ENCODE measurements at regions not wholly inside any gene's neighbourhood (a gene's known extent, or its start where the extent isn't known, plus 50 kb on each side); places are given as distances from the start of the nearest gene placed in this dataset.
"Not testable (repeated sequence)": the region's sequence is repeated elsewhere in the genome, so short reads cannot be mapped to it uniquely, and the experiment has no call there.

GRCh38 chr1:34365295-34365694 lies 188.6 kb downstream of the C1orf94 start:
- no peak overlapping the region for H3K4me3 ChIP-seq

GRCh38 chr1:34366875-34367624 lies 190.3 kb downstream of the C1orf94 start:
- no peak overlapping the region for H3K4me3 ChIP-seq
- H3K27ac ChIP-seq, result no peak overlapping the region

More at GRCh38 chr1:34365295-34365694, 188.6 kb downstream of the C1orf94 start:
- H3K27ac ChIP-seq, result no peak overlapping the region

DNA sequence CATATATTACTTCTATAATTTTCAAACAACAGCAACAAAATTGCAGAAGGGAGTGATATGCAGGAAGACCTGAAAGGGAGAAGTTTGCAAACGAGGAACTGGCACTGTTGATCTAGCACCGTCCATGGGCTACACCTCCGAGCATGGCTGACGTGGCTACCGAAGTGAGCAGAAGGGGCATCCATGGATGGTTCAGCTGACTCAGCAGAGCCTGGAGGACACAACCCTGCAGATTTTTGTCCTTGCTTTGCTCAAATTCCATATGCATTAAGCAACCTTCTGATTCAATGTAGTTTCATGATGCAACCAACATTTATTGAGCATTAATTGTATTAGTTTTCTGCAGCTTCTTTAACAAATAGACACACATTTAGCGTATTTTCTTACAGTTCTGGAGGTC lies 191.2 kb downstream of the C1orf94 start:
- no peak overlapping the region for H3K27ac ChIP-seq
- H3K4me3 ChIP-seq, result no peak overlapping the region

DNA sequence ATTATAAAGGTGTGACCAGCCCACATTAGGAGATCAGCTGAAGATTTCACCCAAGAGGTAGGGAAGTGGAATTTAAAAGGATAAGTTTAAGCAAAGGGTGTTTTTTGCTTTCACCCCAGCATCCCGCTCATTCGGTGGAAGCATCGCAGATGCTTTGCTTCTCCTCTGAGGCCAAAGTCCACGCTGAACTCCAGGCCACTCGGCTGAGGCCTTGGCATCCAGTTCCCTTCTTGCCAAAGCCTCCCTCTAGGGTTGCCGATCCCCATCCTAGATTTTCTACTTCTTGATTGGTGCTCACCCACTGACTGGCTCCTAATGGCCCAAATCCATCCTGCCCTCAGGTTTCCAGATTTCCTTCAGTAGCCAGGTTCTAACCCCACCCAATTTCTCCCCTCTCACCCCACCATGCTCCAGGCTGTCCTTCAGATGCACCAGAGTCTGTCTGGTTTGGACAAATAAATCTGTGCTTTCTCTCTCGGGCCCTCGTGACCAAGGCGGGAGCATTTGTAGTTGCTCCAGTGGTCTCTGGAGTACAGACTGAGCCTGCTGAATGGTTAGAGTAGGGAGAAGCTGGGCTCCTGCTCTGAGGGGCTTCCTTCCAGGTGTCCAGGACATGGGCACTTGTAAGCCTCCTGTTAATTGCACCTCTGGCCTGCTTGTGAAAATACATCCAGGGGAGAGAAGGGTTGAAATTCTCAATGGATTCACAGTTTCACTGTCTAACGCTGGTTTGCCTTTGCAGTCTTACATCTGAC lies 193.2 kb downstream of the C1orf94 start:
- Histone ChIP-seq H3K27ac (no peak overlapping the region), H3K4me3 (no peak overlapping the region)

- Histone ChIP-seq H3K27ac (no peak overlapping the region), H3K4me3 (no peak overlapping the region)
Observed at GRCh38 chr1:34370748-34371147, 194.0 kb downstream of the C1orf94 start.

DNA sequence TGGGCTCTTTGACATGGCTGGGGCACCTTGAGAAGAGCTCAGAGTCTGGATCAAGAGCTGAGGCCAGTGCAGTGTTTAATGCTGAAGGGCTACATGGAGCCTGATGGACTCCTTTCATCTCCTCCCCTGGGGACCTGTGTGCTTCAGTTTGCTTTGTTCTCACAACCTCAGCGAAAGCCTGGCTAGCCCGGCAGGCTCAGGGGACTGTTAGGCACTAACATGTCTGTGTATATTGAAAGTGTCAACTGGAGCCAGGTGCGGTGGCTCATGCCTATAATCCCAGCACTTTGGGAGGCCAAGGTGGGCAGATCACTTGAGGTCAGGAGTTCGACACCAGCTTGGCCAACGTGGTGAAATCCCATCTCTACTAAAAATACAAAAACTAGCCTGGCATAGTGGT lies 194.5 kb downstream of the C1orf94 start:
- not testable (repeated sequence) for H3K27ac ChIP-seq, H3K4me3 ChIP-seq

- H3K4me3 ChIP-seq, result no peak overlapping the region
- no peak overlapping the region for H3K27ac ChIP-seq
Observed at GRCh38 chr1:34371829-34372532, 195.3 kb downstream of the C1orf94 start.

DNA sequence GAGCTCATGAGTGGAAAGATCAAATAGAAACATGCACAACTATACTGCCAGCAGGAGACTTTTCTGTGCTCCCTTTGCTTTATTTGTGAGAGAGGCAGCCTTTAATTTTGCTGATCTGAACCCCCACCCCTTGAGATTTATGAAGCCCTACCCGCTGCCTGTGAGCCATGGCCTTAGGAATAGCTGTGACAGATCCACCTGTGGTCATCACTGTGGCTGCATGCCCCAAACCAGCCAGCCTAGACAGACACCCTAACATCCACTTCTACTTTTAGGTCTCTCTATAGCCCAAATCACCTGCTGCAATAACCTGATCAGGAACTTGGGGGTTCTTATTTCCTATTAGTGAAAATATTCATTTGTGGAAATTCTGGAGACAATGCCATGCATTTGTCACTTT lies 196.2 kb downstream of the C1orf94 start:
- no peak overlapping the region for H3K4me3 ChIP-seq
- no peak overlapping the region for H3K27ac ChIP-seq

DNA sequence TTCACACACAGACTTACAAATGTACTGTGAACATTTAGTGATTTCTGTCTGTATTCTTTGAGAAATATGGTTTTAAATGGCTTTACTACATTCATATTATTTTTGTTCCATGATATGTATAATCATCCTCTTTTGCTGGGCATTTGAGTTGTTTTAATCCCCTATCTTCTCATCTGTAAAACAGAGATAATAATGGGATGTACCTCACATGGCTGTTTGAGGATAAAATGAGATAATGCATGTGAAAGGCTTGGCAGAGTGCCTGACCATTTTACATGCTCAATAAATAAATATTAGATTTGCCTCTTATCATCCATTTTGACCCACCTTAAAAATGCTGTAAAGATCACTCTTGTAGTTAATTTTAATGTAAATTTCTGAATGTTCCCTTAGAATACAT lies 197.2 kb downstream of the C1orf94 start:
- Histone ChIP-seq H3K4me3 (no peak overlapping the region), H3K27ac (no peak overlapping the region)

DNA sequence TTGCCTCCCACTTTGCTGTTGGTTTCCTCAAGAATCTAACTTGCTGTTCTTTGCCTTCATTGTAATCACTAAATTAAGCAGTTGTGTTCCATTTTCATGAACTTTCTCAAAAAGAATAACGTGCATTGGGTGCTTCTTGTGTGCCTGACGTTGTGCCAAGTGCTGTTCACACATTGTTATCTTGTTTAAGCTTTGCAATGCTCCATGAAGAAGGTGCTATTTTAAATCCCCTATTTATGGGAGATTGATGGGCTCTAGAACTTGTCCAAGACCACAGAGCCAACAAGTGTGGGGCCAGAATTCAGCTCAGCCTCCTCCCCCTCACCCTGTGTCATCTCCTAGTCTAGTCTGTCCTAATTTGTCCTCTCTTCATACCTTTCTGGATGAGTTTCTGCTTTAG lies 199.8 kb downstream of the C1orf94 start:
- no peak overlapping the region for H3K4me3 ChIP-seq
- H3K27ac ChIP-seq, result no peak overlapping the region

GRCh38 chr1:34378968-34379856 lies 202.5 kb downstream of the C1orf94 start:
- H3K4me3 ChIP-seq, result no peak overlapping the region
- H3K27ac ChIP-seq, result no peak overlapping the region

- H3K4me3 ChIP-seq, result no peak overlapping the region
Observed at GRCh38 chr1:34379911-34380310, 203.2 kb downstream of the C1orf94 start.

GRCh38 chr1:34380526-34381124 lies 203.9 kb downstream of the C1orf94 start:
- Histone ChIP-seq H3K27ac (no peak overlapping the region), H3K4me3 (no peak overlapping the region)

More at GRCh38 chr1:34379911-34380310, 203.2 kb downstream of the C1orf94 start:
- no peak overlapping the region for H3K27ac ChIP-seq

DNA sequence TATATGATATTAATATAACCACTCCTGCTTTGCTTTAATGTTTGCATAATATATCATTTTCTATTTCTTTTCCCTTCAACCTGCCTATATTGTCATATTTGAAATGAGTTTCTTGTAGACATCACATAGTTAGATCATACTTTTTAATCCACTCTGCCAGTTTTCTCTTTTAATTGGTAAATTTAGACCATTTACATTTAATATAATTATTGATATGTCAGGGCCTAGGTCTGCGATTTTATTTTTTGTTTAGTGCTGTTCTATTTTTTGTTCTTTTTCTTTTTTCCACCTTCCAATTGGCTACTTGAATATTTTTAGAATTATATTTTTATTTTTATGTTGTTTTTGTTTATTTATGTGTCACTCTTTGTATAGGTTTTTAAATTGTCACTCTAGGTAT lies 213.3 kb downstream of the C1orf94 start:
- H3K4me3 ChIP-seq, result no peak overlapping the region
- no peak overlapping the region for H3K27ac ChIP-seq

DNA sequence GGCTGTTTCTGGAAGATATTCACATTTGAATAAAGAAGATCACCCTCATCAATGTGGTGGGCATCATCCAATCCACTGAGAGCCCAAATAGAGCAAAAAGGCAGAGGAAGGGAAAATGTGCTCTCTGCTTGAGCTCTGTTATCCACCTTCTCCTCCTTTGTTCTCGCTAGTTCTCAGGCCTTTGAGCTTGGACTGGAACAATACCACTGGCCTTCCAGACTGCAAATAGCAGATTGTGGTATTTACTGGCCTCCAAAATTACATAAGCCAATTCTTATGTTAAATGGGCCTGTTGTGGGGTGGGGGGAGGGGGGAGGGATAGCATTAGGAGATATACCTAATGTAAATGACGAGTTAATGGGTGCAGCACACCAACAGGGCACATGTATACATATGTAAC lies 219.3 kb downstream of the C1orf94 start:
- no peak overlapping the region for H3K27ac ChIP-seq

GRCh38 chr1:34398241-34398915 lies 221.7 kb downstream of the C1orf94 start:
- H3K4me3 ChIP-seq, result no peak overlapping the region
- no peak overlapping the region for H3K27ac ChIP-seq

More for the DNA sequence above, 219.3 kb downstream of the C1orf94 start:
- H3K4me3 ChIP-seq, result no peak overlapping the region

DNA sequence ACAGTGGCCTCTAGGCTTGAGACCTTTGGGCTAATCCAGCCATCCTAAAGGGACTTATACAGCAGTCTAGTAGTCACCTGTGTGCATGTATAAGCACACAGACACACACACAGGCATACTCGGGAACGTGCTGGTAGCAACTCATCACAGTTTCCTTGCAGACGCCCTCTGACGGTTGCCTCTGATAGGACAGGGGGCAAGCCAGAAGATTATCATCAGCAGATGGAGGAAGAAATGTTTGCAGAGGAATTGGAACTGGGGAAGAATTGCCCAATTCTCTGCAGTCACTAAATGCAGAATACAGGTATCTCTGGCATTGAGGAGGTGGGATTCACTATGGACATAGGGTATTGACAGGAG lies 222.2 kb downstream of the C1orf94 start:
- Histone ChIP-seq H3K4me3 (no peak overlapping the region), H3K27ac (no peak overlapping the region)

GRCh38 chr1:34400675-34401074 lies 224.0 kb downstream of the C1orf94 start:
- no peak overlapping the region for H3K4me3 ChIP-seq

GRCh38 chr1:34403156-34403555 lies 226.4 kb downstream of the C1orf94 start:
- Histone ChIP-seq H3K27ac (no peak overlapping the region), H3K4me3 (no peak overlapping the region)

More at GRCh38 chr1:34400675-34401074, 224.0 kb downstream of the C1orf94 start:
- H3K27ac ChIP-seq, result no peak overlapping the region

Data from skin epidermis (tissue), 12 donors.